K562 (cell line): ENCODE measurements at regions not wholly inside any gene's neighbourhood (a gene's known extent, or its start where the extent isn't known, plus 50 kb on each side); places are given as distances from the start of the nearest gene placed in this dataset.

Source experiments
- ATAC-seq: fragments of 200-7000 bp; cut with Tn5 transposase; 3 replicates; pipeline ENCODE4 v1.9.1; 2020; ENCODE audit warnings: moderate library complexity
- BruUV-seq: library from RNA; stranded (reverse); fragments of 400-500 nt; replicated peaks from 2 replicates; lab custom pipeline; 2021; lab: Mats Ljungman, UMichigan
- CTCF ChIA-PET: fragments of 300-600 bp; formaldehyde crosslinking; extraction: SDS; loops from one replicate; lab custom pipeline; 2021; ENCODE audit warnings: low intra/inter-chr PET ratio; lab: Yijun Ruan, JAX
- POLR2A ChIA-PET: fragments of 300-600, 350-650 bp; sonication (Branson Sonifier 250); formaldehyde crosslinking; extraction: SDS; loops from one replicate; lab custom pipeline; 2021; ENCODE audit warnings: antibody characterized with exemption, inconsistent platforms; lab: Yijun Ruan, JAX
- DNase-seq, 4 experiments: peaks; one replicate each; pipeline versions ENCODE4 v3.0.0 to v3.0.0-alpha.2; 2011 to 2018; ENCODE audit warnings: low spot score in 3 of 4, mixed read lengths in 3 of 4; ENCODE audit errors: extremely low read depth in 1 of 4
- FAIRE-seq: peaks from 2 replicates; lab custom pipeline; 2011; peaks lifted over from hg19 to GRCh38; lab: Jason Lieb, UNC
- H2AFZ ChIP-seq: 2 replicates; pipeline ENCODE4 v1.6.0; 2011; ENCODE audit warnings: low read depth, low read length, control low read depth, inconsistent platforms
- H3K27ac ChIP-seq: fragments of 200-600 bp; 3 replicates; pipeline ENCODE4 v1.8.0; 2011; ENCODE audit warnings: low read depth, mild to moderate bottlenecking, control low read depth, inconsistent platforms, low read length, moderate library complexity, mixed read lengths; ENCODE audit errors: extremely low read depth
- H3K27me3 ChIP-seq, 2 experiments: fragments of 300-600 bp in 1 of 2; 2 replicates in 1 of 2; 3 replicates in 1 of 2; pipeline versions ENCODE4 v1.6.0 to v1.8.0; 2011; ENCODE audit warnings: inconsistent platforms in 2 of 2, low read length in 2 of 2, mild to moderate bottlenecking in 1 of 2, mixed read lengths in 1 of 2, moderate library complexity in 1 of 2; ENCODE audit not compliant: control insufficient read depth in 2 of 2, insufficient read depth in 2 of 2
- H3K36me3 ChIP-seq: fragments of 300-600 bp; 3 replicates; pipeline ENCODE4 v1.8.0; 2011; ENCODE audit warnings: mild to moderate bottlenecking, low read length, inconsistent platforms; ENCODE audit not compliant: control insufficient read depth, insufficient read depth
- H3K4me1 ChIP-seq, 2 experiments: fragments of 200-600 bp in 1 of 2; replicated peaks in 1 of 2; 2 replicates in 1 of 2; 3 replicates in 1 of 2; pipeline versions ENCODE4 v1.5.1 to v1.8.0; 2011; ENCODE audit warnings: inconsistent platforms in 2 of 2, low read length in 2 of 2, mild to moderate bottlenecking in 1 of 2, mixed read lengths in 1 of 2, moderate library complexity in 1 of 2; ENCODE audit not compliant: control insufficient read depth in 2 of 2, insufficient read depth in 2 of 2
- H3K4me2 ChIP-seq: 2 replicates; pipeline ENCODE4 v1.6.1; 2011; ENCODE audit warnings: low read length, control low read depth, inconsistent platforms, mixed read lengths; ENCODE audit not compliant: insufficient read depth
- H3K4me3 ChIP-seq: fragments of 200-600 bp; sonication (generic), shearing (Covaris generic); 2 replicates; pipeline ENCODE4 v1.5.1; 2016; ENCODE audit warnings: control low read depth, inconsistent platforms
- H3K79me2 ChIP-seq: fragments of 200-600 bp; 3 replicates; pipeline ENCODE4 v1.8.0; 2011; ENCODE audit warnings: low read length, inconsistent platforms; ENCODE audit not compliant: control insufficient read depth, insufficient read depth
- H3K9ac ChIP-seq, 2 experiments: 2 replicates each; pipeline versions ENCODE4 v1.6.0 to v1.6.1; 2011; ENCODE audit warnings: low read depth in 2 of 2, low read length in 2 of 2, control low read depth in 1 of 2, inconsistent platforms in 1 of 2, mild to moderate bottlenecking in 1 of 2, mixed read lengths in 1 of 2; ENCODE audit not compliant: insufficient read depth in 1 of 2
- H3K9me1 ChIP-seq: one replicate; pipeline ENCODE4 v1.6.0; 2011; ENCODE audit warnings: inconsistent platforms, mild to moderate bottlenecking, low read length, moderate library complexity; ENCODE audit not compliant: control insufficient read depth, insufficient read depth
- H3K9me3 ChIP-seq: replicated peaks from 2 replicates; pipeline ENCODE4 v1.5.1; 2011; ENCODE audit warnings: low read depth, low read length, inconsistent platforms; ENCODE audit not compliant: control insufficient read depth, insufficient read depth
- H4K20me1 ChIP-seq: replicated peaks from 2 replicates; pipeline ENCODE4 v1.6.1; 2011; ENCODE audit warnings: low read length, inconsistent platforms, mixed read lengths; ENCODE audit not compliant: control insufficient read depth, insufficient read depth
- CTCF ChIP-seq, 3 experiments: IDR thresholded peaks in 2 of 3; conservative IDR thresholded peaks in 1 of 3; 2 replicates each; pipeline ENCODE4 v1.5.1; 2011 to 2012; ENCODE audit warnings: low read length in 3 of 3, mild to moderate bottlenecking in 3 of 3, control low read depth in 2 of 3, improper control_type of control experiment in 1 of 3, inconsistent platforms in 1 of 3, low read depth in 1 of 3, mixed read lengths in 1 of 3, moderate library complexity in 1 of 3; ENCODE audit not compliant: insufficient read depth in 2 of 3
- IRF9 ChIP-seq: fragments of 450-650 bp; IDR thresholded peaks from 2 replicates; pipeline ENCODE4 v1.6.1; 2016; ENCODE audit warnings: missing biosample characterization, missing genetic modification characterization
- STAG1 ChIP-seq: sonication (generic); formaldehyde crosslinking; IDR thresholded peaks from 2 replicates; pipeline ENCODE4 v1.5.0; 2020; ENCODE audit warnings: missing genetic modification reagents, borderline replicate concordance
- ZBTB40 ChIP-seq, 2 experiments: fragments of 450-650 bp in 1 of 2; sonication (generic) in 1 of 2; formaldehyde crosslinking in 1 of 2; IDR thresholded peaks; 2 replicates each; pipeline versions ENCODE4 v1.7.1 to v1.9.0; 2016 to 2022; ENCODE audit warnings: inconsistent platforms in 1 of 2, mild to moderate bottlenecking in 1 of 2, missing genetic modification reagents in 1 of 2
- WGBS: fragments of 100-300 bp; shearing (Covaris generic); methylation state at CpG from one replicate; pipeline ENCODE4 v1.1.6; 2016; ENCODE audit warnings: low coverage, mixed read lengths; ENCODE audit not compliant: insufficient coverage; ENCODE audit errors: missing lambda C conversion rate; 5-methylcytosine and 5-hydroxymethylcytosine counted together
- in situ Hi-C: fragments of 300-500 bp; cut with MboI; formaldehyde crosslinking; loops from 4 replicates; pipeline ENCODE4 v1.15.0; 2018; ENCODE audit warnings: inconsistent platforms, mixed read lengths
- intact Hi-C: fragments of 100-400 bp; cut with micrococcal nuclease; formaldehyde crosslinking; loops from 2 replicates; pipeline ENCODE4 v1.14.2; 2022

- H3K36me3 ChIP-seq = no peaks in the 10 kb centered on the region
- DNase-seq (peak; percentile 74 to 83 (median 80)), FAIRE-seq (peak; percentile 98), ATAC-seq (peak; percentile 99)
- in situ Hi-C loops (loop anchor here (10.0 kb wide), 1 partner anchor 221 kb away; no protein-coding TSS in a partner anchor), intact Hi-C loops (loop anchor here (1.0 to 5.0 kb wide), 3 partner anchors 65 to 218 kb away; no protein-coding TSS in a partner anchor)
- H3K9me1 ChIP-seq = no peaks in the 10 kb centered on the region
- no peak overlapping the region for H3K9ac ChIP-seq
- ChIA-PET POLR2A (interaction anchor here (0.8 to 1.6 kb wide), 5 partner anchors 11 to 201 kb away, joined by 3 to 8 read pairs (median 3); no protein-coding TSS in a partner anchor), CTCF (interaction anchor here (0.5 to 2.0 kb wide), 3 partner anchors 64 to 1732 kb away, joined by 4 to 13 read pairs (median 5); no protein-coding TSS in a partner anchor)
- H3K9me3 ChIP-seq = no peaks in the 10 kb centered on the region
- H3K4me2 ChIP-seq = no peak overlapping the region
- no peak overlapping the region for H2AFZ ChIP-seq
- no peaks in the 10 kb centered on the region for H4K20me1 ChIP-seq
- H3K4me3 ChIP-seq = no peak overlapping the region
- peaks cover 2 to 29% of the 10 kb centered on the region in 2 experiments for H3K27me3 ChIP-seq
- 0% methylated on average over 8 of the region's 8 CpGs for WGBS
- no peaks in the 10 kb centered on the region for H3K4me1 ChIP-seq
- H3K27ac ChIP-seq = no peak overlapping the region
- H3K79me2 ChIP-seq = no peaks in the 10 kb centered on the region
- no TSS peak for BruUV-seq
- no peak for TF ChIP-seq ZBTB40 (IDR thresholded peaks at IDR 0.05)
- TF ChIP-seq ZBTB40 (CRISPR knock-in tag; IDR thresholded peaks at IDR 0.05) = no peak
- TF ChIP-seq IRF9 = no peak
- peak; percentile 78 to 86 (median 80) for TF ChIP-seq CTCF (IDR thresholded peaks at IDR 0.05 in 2 of 3, conservative IDR thresholded peaks at IDR 0.05 in 1 of 3; ENCODE audit: insufficient read depth in 2 of 3, low read depth in 1 of 3, low read length in 3 of 3)
- peak; percentile 36; the same call in 1 of the 2 replicates for TF ChIP-seq STAG1 (CRISPR knock-in tag)
Observed at GRCh38 chr17:56715613-56716357, 117.9 kb downstream of the C17orf67 start.
